Stimulated activated memory B cell treated with anti-CD40 and anti-IgM and Interleukin-4, amounts not matched to agents 10 μg/mL and 1 μg/mL and 100 μg/mL, for 72 hours (primary cell): ENCODE measurements at regions not wholly inside any gene's neighbourhood (a gene's known extent, or its start where the extent isn't known, plus 50 kb on each side); places are given as distances from the start of the nearest gene placed in this dataset.
A peak's percentile ranks its signal among the peaks of the same experiment; 100 is the strongest.

Source experiments
- ATAC-seq: fragments of 150-1000 bp; cut with Tn5 transposase; 2 replicates; pipeline ENCODE4 v1.10.0; 2021
- H3K27ac Mint-ChIP-seq: one replicate; pipeline ENCODE4 v1.8.0; 2022; ENCODE audit warnings: mild to moderate bottlenecking, mixed read lengths
- H3K27me3 Mint-ChIP-seq: one replicate; pipeline ENCODE4 v1.8.0; 2022; ENCODE audit warnings: mixed read lengths
- H3K36me3 Mint-ChIP-seq: one replicate; pipeline ENCODE4 v1.8.0; 2022; ENCODE audit warnings: mixed read lengths
- H3K4me1 Mint-ChIP-seq: one replicate; pipeline ENCODE4 v1.8.0; 2022; ENCODE audit warnings: mixed read lengths
- H3K4me3 Mint-ChIP-seq: one replicate; pipeline ENCODE4 v1.8.0; 2022; ENCODE audit warnings: mild to moderate bottlenecking, moderate library complexity, mixed read lengths
- H3K9me3 Mint-ChIP-seq: one replicate; pipeline ENCODE4 v1.8.0; 2022; ENCODE audit warnings: mixed read lengths

- ATAC-seq, result no peak
- no peaks in the 10 kb centered on the region for H3K36me3 Mint-ChIP-seq
- peaks cover 5% of the 10 kb centered on the region for H3K4me1 Mint-ChIP-seq
- H3K27ac Mint-ChIP-seq, result no peak overlapping the region
- H3K9me3 Mint-ChIP-seq, result no peaks in the 10 kb centered on the region
- peaks cover 15% of the 10 kb centered on the region for H3K27me3 Mint-ChIP-seq
- no peak overlapping the region for H3K4me3 Mint-ChIP-seq
These were observed 86.4 kb upstream of the SPRED2 start for GRCh38 chr2:65518751-65519150.

GRCh38 chr2:65514555-65515195, 82.3 kb upstream of the SPRED2 start:
- Mint-ChIP-seq H3K36me3 (no peaks in the 10 kb centered on the region), H3K27me3 (peaks cover 30% of the 10 kb centered on the region), H3K4me3 (no peak overlapping the region), H3K9me3 (peaks cover 4% of the 10 kb centered on the region), H3K27ac (no peak overlapping the region), H3K4me1 (peaks cover 5% of the 10 kb centered on the region)
- ATAC-seq, result no peak

GRCh38 chr2:65512783-65513182, 80.4 kb upstream of the SPRED2 start:
- Mint-ChIP-seq H3K4me3 (no peak overlapping the region), H3K27ac (no peak overlapping the region), H3K27me3 (peaks cover 30% of the 10 kb centered on the region), H3K4me1 (peaks cover 5% of the 10 kb centered on the region), H3K36me3 (no peaks in the 10 kb centered on the region), H3K9me3 (peaks cover 4% of the 10 kb centered on the region)
- ATAC-seq, result no peak

- Mint-ChIP-seq H3K4me3 (no peak overlapping the region), H3K36me3 (no peaks in the 10 kb centered on the region), H3K27ac (no peak overlapping the region), H3K4me1 (no peaks in the 10 kb centered on the region), H3K27me3 (peaks cover 31% of the 10 kb centered on the region), H3K9me3 (peaks cover 4% of the 10 kb centered on the region)
- no peak for ATAC-seq
These were observed 78.9 kb upstream of the SPRED2 start for GRCh38 chr2:65511306-65511705.

- Mint-ChIP-seq H3K27me3 (peaks cover 48% of the 10 kb centered on the region), H3K4me1 (no peaks in the 10 kb centered on the region), H3K9me3 (peaks cover 4% of the 10 kb centered on the region), H3K27ac (no peak overlapping the region), H3K4me3 (no peak overlapping the region), H3K36me3 (no peaks in the 10 kb centered on the region)
- no peak for ATAC-seq
These were observed 75.8 kb upstream of the SPRED2 start for GRCh38 chr2:65508225-65508624.

- Mint-ChIP-seq H3K27me3 (peaks cover 53% of the 10 kb centered on the region), H3K27ac (no peak overlapping the region), H3K36me3 (no peaks in the 10 kb centered on the region), H3K9me3 (peaks cover 4% of the 10 kb centered on the region), H3K4me3 (no peak overlapping the region), H3K4me1 (no peaks in the 10 kb centered on the region)
- no peak for ATAC-seq
These were observed 75.0 kb upstream of the SPRED2 start for GRCh38 chr2:65507102-65508069.

GRCh38 chr2:65504814-65505697, 72.7 kb upstream of the SPRED2 start:
- H3K9me3 Mint-ChIP-seq, result no peaks in the 10 kb centered on the region
- ATAC-seq, result no peak
- H3K27ac Mint-ChIP-seq, result no peak overlapping the region
- no peaks in the 10 kb centered on the region for H3K36me3 Mint-ChIP-seq
- peaks cover 38% of the 10 kb centered on the region for H3K27me3 Mint-ChIP-seq
- no peak overlapping the region for H3K4me3 Mint-ChIP-seq
- H3K4me1 Mint-ChIP-seq, result peaks cover 20% of the 10 kb centered on the region

- Mint-ChIP-seq H3K27me3 (peaks cover 42% of the 10 kb centered on the region), H3K4me1 (peaks cover 23% of the 10 kb centered on the region), H3K36me3 (no peaks in the 10 kb centered on the region), H3K27ac (no peak overlapping the region), H3K4me3 (no peak overlapping the region), H3K9me3 (no peaks in the 10 kb centered on the region)
- no peak for ATAC-seq
These were observed 71.8 kb upstream of the SPRED2 start for GRCh38 chr2:65504201-65504600.

GRCh38 chr2:65503746-65504145, 71.3 kb upstream of the SPRED2 start:
- H3K27ac Mint-ChIP-seq, result peak overlapping the region; percentile 10

GRCh38 chr2:65501836-65502235, 69.4 kb upstream of the SPRED2 start:
- Mint-ChIP-seq H3K27me3 (peaks cover 57% of the 10 kb centered on the region), H3K4me3 (no peak overlapping the region), H3K4me1 (peaks cover 29% of the 10 kb centered on the region), H3K9me3 (peaks cover 3% of the 10 kb centered on the region), H3K36me3 (no peaks in the 10 kb centered on the region), H3K27ac (no peak overlapping the region)
- ATAC-seq, result no peak

More at GRCh38 chr2:65503746-65504145, 71.3 kb upstream of the SPRED2 start:
- ATAC-seq, result no peak
- Mint-ChIP-seq H3K36me3 (no peaks in the 10 kb centered on the region), H3K9me3 (no peaks in the 10 kb centered on the region), H3K4me3 (no peak overlapping the region), H3K4me1 (peaks cover 28% of the 10 kb centered on the region), H3K27me3 (peaks cover 46% of the 10 kb centered on the region)

GRCh38 chr2:65501074-65501473, 68.7 kb upstream of the SPRED2 start:
- Mint-ChIP-seq H3K27me3 (peaks cover 52% of the 10 kb centered on the region), H3K9me3 (peaks cover 3% of the 10 kb centered on the region), H3K36me3 (no peaks in the 10 kb centered on the region), H3K4me3 (peak overlapping the region; percentile 24), H3K27ac (peak overlapping the region; percentile 75), H3K4me1 (peaks cover 29% of the 10 kb centered on the region)
- ATAC-seq, result peak; percentile 78

GRCh38 chr2:65500310-65501040, 68.1 kb upstream of the SPRED2 start:
- Mint-ChIP-seq H3K9me3 (peaks cover 3% of the 10 kb centered on the region), H3K27me3 (peaks cover 46% of the 10 kb centered on the region), H3K4me3 (no peak overlapping the region), H3K27ac (peak overlapping the region; percentile 75), H3K36me3 (no peaks in the 10 kb centered on the region), H3K4me1 (peaks cover 29% of the 10 kb centered on the region)
- peak; percentile 57 for ATAC-seq

- no peak overlapping the region for H3K4me3 Mint-ChIP-seq
These were observed 66.8 kb upstream of the SPRED2 start for GRCh38 chr2:65499216-65499615.

GRCh38 chr2:65498396-65498795, 66.0 kb upstream of the SPRED2 start:
- Mint-ChIP-seq H3K27ac (no peak overlapping the region), H3K36me3 (no peaks in the 10 kb centered on the region), H3K27me3 (peaks cover 26% of the 10 kb centered on the region), H3K9me3 (peaks cover 3% of the 10 kb centered on the region), H3K4me1 (peaks cover 29% of the 10 kb centered on the region), H3K4me3 (no peak overlapping the region)
- no peak for ATAC-seq

More at GRCh38 chr2:65499216-65499615, 66.8 kb upstream of the SPRED2 start:
- H3K27ac Mint-ChIP-seq, result no peak overlapping the region
- peaks cover 29% of the 10 kb centered on the region for H3K4me1 Mint-ChIP-seq
- peaks cover 34% of the 10 kb centered on the region for H3K27me3 Mint-ChIP-seq
- no peaks in the 10 kb centered on the region for H3K36me3 Mint-ChIP-seq
- no peak for ATAC-seq
- peaks cover 3% of the 10 kb centered on the region for H3K9me3 Mint-ChIP-seq
